GM12878 (cell line): ENCODE measurements at regions not wholly inside any gene's neighbourhood (a gene's known extent, or its start where the extent isn't known, plus 50 kb on each side); places are given as distances from the start of the nearest gene placed in this dataset.

ENCODE experiments used
- ATAC-seq: fragments of 200-7000 bp; cut with Tn5 transposase; 3 replicates; pipeline ENCODE4 v1.9.1; 2020; ENCODE audit warnings: mild to moderate bottlenecking, moderate library complexity
- BruUV-seq: library from RNA; stranded (reverse); fragments of 400-500 nt; replicated peaks from 2 replicates; lab custom pipeline; 2021; lab: Mats Ljungman, UMichigan
- CTCF ChIA-PET: fragments of 300-600 bp; sonication (Branson Sonifier 250); formaldehyde crosslinking; extraction: SDS; loops from one replicate; lab custom pipeline; 2021; ENCODE audit warnings: inconsistent platforms; lab: Yijun Ruan, JAX
- POLR2A ChIA-PET: fragments of 350-600 bp; formaldehyde crosslinking; extraction: SDS; loops from one replicate; lab custom pipeline; 2021; ENCODE audit warnings: inconsistent platforms; lab: Charles Lee
- RAD21 ChIA-PET: fragments of 300-600 bp; sonication (Branson Sonifier 250); formaldehyde crosslinking; loops from one replicate; lab custom pipeline; 2023; ENCODE audit warnings: antibody characterized with exemption; ENCODE audit not compliant: unreplicated experiment; lab: Charles Lee
- SMC1A ChIA-PET: fragments of 300-600 bp; sonication (Branson Sonifier 250); formaldehyde crosslinking; loops from one replicate; lab custom pipeline; 2023; ENCODE audit not compliant: unreplicated experiment, uncharacterized antibody; lab: Charles Lee
- DNase-seq: peaks from one replicate; pipeline ENCODE4 v3.0.0-alpha.2; 2011; ENCODE audit warnings: low read depth, low spot score
- FAIRE-seq: peaks from 3 replicates; lab custom pipeline; 2011; peaks lifted over from hg19 to GRCh38; lab: Jason Lieb, UNC
- H2AFZ ChIP-seq: 2 replicates; pipeline ENCODE4 v1.6.0; 2011; ENCODE audit warnings: low read depth, low read length, control low read depth; ENCODE audit not compliant: control insufficient read depth
- H3K27ac ChIP-seq: 2 replicates; pipeline ENCODE4 v1.5.1; 2011; ENCODE audit warnings: control low read depth; ENCODE audit not compliant: control insufficient read depth, insufficient read depth
- H3K27me3 ChIP-seq, 2 experiments: replicated peaks in 1 of 2; 2 replicates each; pipeline versions ENCODE4 v1.6.0 to v1.6.1; 2011; ENCODE audit warnings: low read length in 1 of 2; ENCODE audit not compliant: control insufficient read depth in 2 of 2, insufficient read depth in 2 of 2
- H3K36me3 ChIP-seq, 2 experiments: 2 replicates each; pipeline ENCODE4 v1.5.1; 2011; ENCODE audit warnings: low read length in 1 of 2; ENCODE audit not compliant: control insufficient read depth in 2 of 2, insufficient read depth in 2 of 2
- H3K4me1 ChIP-seq: 2 replicates; pipeline ENCODE4 v1.6.1; 2011; ENCODE audit warnings: mild to moderate bottlenecking, low read length, moderate library complexity, mixed read lengths; ENCODE audit not compliant: control insufficient read depth, insufficient read depth
- H3K4me2 ChIP-seq: 2 replicates; pipeline ENCODE4 v1.6.0; 2011; ENCODE audit warnings: control low read depth; ENCODE audit not compliant: control insufficient read depth, insufficient read depth
- H3K4me3 ChIP-seq: fragments of 200-600 bp; sonication (generic); 2 replicates; pipeline ENCODE4 v1.5.1; 2016
- H3K79me2 ChIP-seq: 2 replicates; pipeline ENCODE4 v1.6.0; 2011; ENCODE audit warnings: low read length; ENCODE audit not compliant: control insufficient read depth, insufficient read depth
- H3K9ac ChIP-seq: 2 replicates; pipeline ENCODE4 v1.8.0; 2011; ENCODE audit warnings: low read length, control low read depth, mixed read lengths; ENCODE audit not compliant: control insufficient read depth, insufficient read depth
- H3K9me3 ChIP-seq: replicated peaks from 3 replicates; pipeline ENCODE4 v1.5.1; 2011; ENCODE audit warnings: mild to moderate bottlenecking, low read length; ENCODE audit not compliant: control insufficient read depth, insufficient read depth
- H4K20me1 ChIP-seq: 2 replicates; pipeline ENCODE4 v1.6.0; 2011; ENCODE audit not compliant: control insufficient read depth, insufficient read depth
- CEBPB ChIP-seq, 2 experiments: fragments of 150-350 bp in 1 of 2; IDR thresholded peaks; 2 replicates each; pipeline ENCODE4 v1.6.1; 2012 to 2014; ENCODE audit warnings: low read depth in 2 of 2, low read length in 2 of 2, borderline replicate concordance in 1 of 2, inconsistent platforms in 1 of 2
- EED ChIP-seq: sonication (generic); IDR thresholded peaks from 2 replicates; pipeline ENCODE4 v1.6.1; 2016; ENCODE audit warnings: antibody characterized with exemption, low read depth
- FOS ChIP-seq: IDR thresholded peaks from 3 replicates; pipeline ENCODE4 v1.6.1; 2011; ENCODE audit warnings: borderline replicate concordance; ENCODE audit not compliant: insufficient read length; ENCODE audit errors: extremely low read depth
- HCFC1 ChIP-seq: fragments of 150-350 bp; IDR thresholded peaks from 2 replicates; pipeline ENCODE4 v1.6.1; 2014; ENCODE audit warnings: low read length
- HDAC6 ChIP-seq: fragments of 200-600 bp; sonication (generic); IDR thresholded peaks from one replicate; pipeline ENCODE4 v1.8.0; 2017; ENCODE audit warnings: antibody characterized with exemption; ENCODE audit not compliant: unreplicated experiment
- MEF2B ChIP-seq: fragments of 450-650 bp; IDR thresholded peaks from 2 replicates; pipeline ENCODE4 v1.6.1; 2018; ENCODE audit warnings: mild to moderate bottlenecking, moderate library complexity; ENCODE audit not compliant: partially characterized antibody, poor library complexity, severe bottlenecking
- NFIC ChIP-seq: IDR thresholded peaks from 2 replicates; pipeline ENCODE4 v1.6.1; 2012; ENCODE audit warnings: low read depth, mild to moderate bottlenecking, inconsistent platforms, low read length, moderate library complexity
- NFXL1 ChIP-seq: fragments of 450-650 bp; IDR thresholded peaks from 2 replicates; pipeline ENCODE4 v1.6.1; 2017; ENCODE audit warnings: antibody characterized with exemption, mild to moderate bottlenecking, borderline replicate concordance
- STAT3 ChIP-seq: IDR thresholded peaks from 2 replicates; pipeline ENCODE4 v1.6.1; 2011; ENCODE audit warnings: low read depth, low read length, improper control_type of control experiment
- WRNIP1 ChIP-seq: IDR thresholded peaks from 2 replicates; pipeline ENCODE4 v1.6.1; 2011; ENCODE audit warnings: low read depth, low read length, improper control_type of control experiment, borderline replicate concordance
- ZNF384 ChIP-seq: IDR thresholded peaks from 2 replicates; pipeline ENCODE4 v1.6.1; 2012; ENCODE audit warnings: low read depth, mild to moderate bottlenecking, low read length, improper control_type of control experiment, borderline replicate concordance
- whole genome bisulfite sequencing: methylation state at CpG from one replicate; pipeline ENCODE4 v1.1.6; 2016; ENCODE audit warnings: low lambda C conversion rate; ENCODE audit not compliant: insufficient replicate concordance, insufficient coverage; ENCODE audit errors: missing lambda C conversion rate; 5-methylcytosine and 5-hydroxymethylcytosine counted together
- in situ Hi-C: fragments of 300-500 bp; cut with MboI; formaldehyde crosslinking; loops from 9 replicates; pipeline ENCODE4 v1.14.3; 2018; ENCODE audit warnings: mixed read lengths
- intact Hi-C: fragments of 100-400 bp; cut with micrococcal nuclease; formaldehyde crosslinking; loops from one replicate; pipeline ENCODE4 v1.14.2; 2022; ENCODE audit not compliant: unreplicated experiment
- TF ChIP-seq, protein P1 (sequence below): fragments of 450-650 bp; IDR thresholded peaks from 2 replicates; pipeline ENCODE4 v1.6.1; 2017; ENCODE audit warnings: mild to moderate bottlenecking, low read depth, inconsistent platforms; ENCODE audit not compliant: poor library complexity, severe bottlenecking

DNA sequence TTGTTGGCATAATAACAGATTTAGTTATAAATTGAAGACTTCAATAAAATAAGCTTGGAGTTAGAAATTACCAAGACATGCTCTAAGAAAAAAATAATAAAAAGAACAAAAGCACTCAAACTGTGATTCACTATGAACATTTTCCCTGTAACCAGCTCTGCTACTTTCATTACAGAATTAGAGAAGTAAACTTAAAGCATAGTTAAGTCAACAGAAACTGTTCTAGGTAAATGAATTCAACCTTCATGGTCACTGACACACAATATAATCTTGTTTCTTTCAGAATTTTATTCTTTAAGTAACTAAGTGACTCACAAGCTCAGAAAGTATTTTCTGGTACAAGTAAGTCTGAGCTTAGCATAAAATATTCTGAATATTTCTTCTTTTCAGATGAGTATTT lies 136.3 kb downstream of the KLF5 start (continued):
- TF ChIP-seq, protein P1, sequence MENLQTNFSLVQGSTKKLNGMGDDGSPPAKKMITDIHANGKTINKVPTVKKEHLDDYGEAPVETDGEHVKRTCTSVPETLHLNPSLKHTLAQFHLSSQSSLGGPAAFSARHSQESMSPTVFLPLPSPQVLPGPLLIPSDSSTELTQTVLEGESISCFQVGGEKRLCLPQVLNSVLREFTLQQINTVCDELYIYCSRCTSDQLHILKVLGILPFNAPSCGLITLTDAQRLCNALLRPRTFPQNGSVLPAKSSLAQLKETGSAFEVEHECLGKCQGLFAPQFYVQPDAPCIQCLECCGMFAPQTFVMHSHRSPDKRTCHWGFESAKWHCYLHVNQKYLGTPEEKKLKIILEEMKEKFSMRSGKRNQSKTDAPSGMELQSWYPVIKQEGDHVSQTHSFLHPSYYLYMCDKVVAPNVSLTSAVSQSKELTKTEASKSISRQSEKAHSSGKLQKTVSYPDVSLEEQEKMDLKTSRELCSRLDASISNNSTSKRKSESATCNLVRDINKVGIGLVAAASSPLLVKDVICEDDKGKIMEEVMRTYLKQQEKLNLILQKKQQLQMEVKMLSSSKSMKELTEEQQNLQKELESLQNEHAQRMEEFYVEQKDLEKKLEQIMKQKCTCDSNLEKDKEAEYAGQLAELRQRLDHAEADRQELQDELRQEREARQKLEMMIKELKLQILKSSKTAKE = no peak
- TF ChIP-seq NFIC (no peak), STAT3 (no peak), NFXL1 (no peak)

DNA sequence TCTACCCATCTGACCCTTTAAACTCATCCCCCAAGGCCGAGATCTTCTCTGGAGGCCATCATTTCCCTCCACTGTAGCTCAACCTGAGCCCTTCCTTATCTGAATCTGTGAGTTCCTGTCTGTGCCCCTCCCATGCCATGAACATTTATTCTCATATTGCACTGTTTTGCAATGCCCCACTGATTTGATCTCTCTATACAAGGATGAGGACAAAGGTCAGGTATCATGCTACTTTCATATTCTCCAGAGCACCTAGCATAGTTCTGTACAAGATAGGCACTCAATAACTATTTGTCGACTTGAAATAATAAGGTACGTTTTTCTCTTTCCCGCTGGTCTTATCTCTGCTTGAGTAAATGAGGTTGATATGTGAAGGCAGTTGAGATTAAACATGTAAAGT lies 135.5 kb downstream of the KLF5 start:
- Histone ChIP-seq H3K4me3 (no peak overlapping the region), H3K4me1 (no peaks in the 10 kb centered on the region), H3K36me3 (no peaks in the 10 kb centered on the region), H3K27me3 (no peaks in the 10 kb centered on the region), H4K20me1 (no peaks in the 10 kb centered on the region), H3K9ac (no peak overlapping the region), H2AFZ (no peak overlapping the region), H3K79me2 (no peaks in the 10 kb centered on the region), H3K9me3 (no peaks in the 10 kb centered on the region), H3K4me2 (no peak overlapping the region), H3K27ac (no peak overlapping the region)
- CTCF ChIA-PET = no interaction called here
- no TSS peak for BruUV-seq
- SMC1A ChIA-PET = no interaction called here
- ATAC-seq = no peak
- no peak for FAIRE-seq
- in situ Hi-C loops (no loop called here), intact Hi-C loops (no loop called here)
- WGBS = 57% methylated on average over 4 of the region's 4 CpGs
- no peak for DNase-seq
- TF ChIP-seq WRNIP1 = no peak
- no peak for TF ChIP-seq HDAC6
- no peak for TF ChIP-seq CEBPB (IDR thresholded peaks at IDR 0.05; ENCODE audit: borderline replicate concordance in 1 of 2, low read depth in 2 of 2, low read length in 2 of 2)
- no peak for TF ChIP-seq FOS
- TF ChIP-seq ZNF384 = no peak
- no peak for TF ChIP-seq EED
- no peak for TF ChIP-seq MEF2B
- no peak for TF ChIP-seq HCFC1
- POLR2A ChIA-PET = no interaction called here
- RAD21 ChIA-PET = no interaction called here
